Breast epithelium (tissue), 3 donors: ENCODE measurements at regions not wholly inside any gene's neighbourhood (a gene's known extent, or its start where the extent isn't known, plus 50 kb on each side); places are given as distances from the start of the nearest gene placed in this dataset.

ENCODE experiments used
- POLR2A ChIP-seq: fragments of 450-650 bp; IDR thresholded peaks from one replicate; pipeline ENCODE4 v1.6.1; 2016; ENCODE audit warnings: antibody characterized with exemption, mild to moderate bottlenecking, moderate library complexity
- TF ChIP-seq, protein P1 (sequence below), 3 donors: fragments of 450-650 bp; IDR thresholded peaks; one replicate each; pipeline ENCODE4 v1.5.1; 2016 to 2017; ENCODE audit warnings: antibody characterized with exemption in 3 of 3, mild to moderate bottlenecking in 3 of 3, moderate library complexity in 3 of 3

- TF ChIP-seq, protein P1, sequence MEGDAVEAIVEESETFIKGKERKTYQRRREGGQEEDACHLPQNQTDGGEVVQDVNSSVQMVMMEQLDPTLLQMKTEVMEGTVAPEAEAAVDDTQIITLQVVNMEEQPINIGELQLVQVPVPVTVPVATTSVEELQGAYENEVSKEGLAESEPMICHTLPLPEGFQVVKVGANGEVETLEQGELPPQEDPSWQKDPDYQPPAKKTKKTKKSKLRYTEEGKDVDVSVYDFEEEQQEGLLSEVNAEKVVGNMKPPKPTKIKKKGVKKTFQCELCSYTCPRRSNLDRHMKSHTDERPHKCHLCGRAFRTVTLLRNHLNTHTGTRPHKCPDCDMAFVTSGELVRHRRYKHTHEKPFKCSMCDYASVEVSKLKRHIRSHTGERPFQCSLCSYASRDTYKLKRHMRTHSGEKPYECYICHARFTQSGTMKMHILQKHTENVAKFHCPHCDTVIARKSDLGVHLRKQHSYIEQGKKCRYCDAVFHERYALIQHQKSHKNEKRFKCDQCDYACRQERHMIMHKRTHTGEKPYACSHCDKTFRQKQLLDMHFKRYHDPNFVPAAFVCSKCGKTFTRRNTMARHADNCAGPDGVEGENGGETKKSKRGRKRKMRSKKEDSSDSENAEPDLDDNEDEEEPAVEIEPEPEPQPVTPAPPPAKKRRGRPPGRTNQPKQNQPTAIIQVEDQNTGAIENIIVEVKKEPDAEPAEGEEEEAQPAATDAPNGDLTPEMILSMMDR (IDR thresholded peaks at IDR 0.05): no peak
- no peak for TF ChIP-seq POLR2A
These were observed 144.0 kb upstream of the BACE2 start for GRCh38 chr21:41023936-41024335.
